Upper lobe of left lung (tissue), 4 donors: ENCODE measurements at regions not wholly inside any gene's neighbourhood (a gene's known extent, or its start where the extent isn't known, plus 50 kb on each side); places are given as distances from the start of the nearest gene placed in this dataset.
"Not testable (repeated sequence)": the region's sequence is repeated elsewhere in the genome, so short reads cannot be mapped to it uniquely, and the experiment has no call there.

ENCODE experiments used
- EP300 ChIP-seq, 4 donors: sonication (generic); formaldehyde crosslinking; IDR thresholded peaks; one replicate each; pipeline ENCODE4 v1.5.1; 2017; ENCODE audit warnings: antibody characterized with exemption in 4 of 4, control low read depth in 2 of 4
- POLR2A ChIP-seq, 4 donors: fragments of 450-650 bp; IDR thresholded peaks; one replicate each; pipeline ENCODE4 v1.5.1; 2016 to 2017; ENCODE audit warnings: antibody characterized with exemption in 4 of 4, mild to moderate bottlenecking in 2 of 4

- TF ChIP-seq POLR2A, EP300 (IDR thresholded peaks at IDR 0.05): not testable (repeated sequence)
Observed at GRCh38 chr2:111373989-111374388, 253.3 kb downstream of the BCL2L11 start.
